HCT116 (cell line): ENCODE measurements at regions not wholly inside any gene's neighbourhood (a gene's known extent, or its start where the extent isn't known, plus 50 kb on each side); places are given as distances from the start of the nearest gene placed in this dataset.

Source experiments
- CTCF ChIP-seq, 3 experiments: fragments of 200-600 bp in 1 of 3; sonication (generic) in 1 of 3; IDR thresholded peaks in 2 of 3; conservative IDR thresholded peaks in 1 of 3; 2 replicates each; pipeline ENCODE4 v1.5.1; 2012 to 2017; ENCODE audit warnings: low read depth in 2 of 3, low read length in 2 of 3, antibody characterized with exemption in 1 of 3, borderline replicate concordance in 1 of 3, control low read depth in 1 of 3, mild to moderate bottlenecking in 1 of 3, mixed read lengths in 1 of 3, mixed run types in 1 of 3, moderate library complexity in 1 of 3; ENCODE audit not compliant: insufficient read depth in 1 of 3
- POLR2A ChIP-seq: IDR thresholded peaks from 2 replicates; pipeline ENCODE4 v1.7.0; 2011; ENCODE audit warnings: borderline replicate concordance; ENCODE audit not compliant: insufficient read depth, insufficient read length; ENCODE audit errors: extremely low read depth
- POLR2AphosphoS5 ChIP-seq: IDR thresholded peaks from 2 replicates; pipeline ENCODE4 v1.6.1; 2011; ENCODE audit warnings: mild to moderate bottlenecking, low read depth, low read length, moderate library complexity
- RAD21 ChIP-seq: IDR thresholded peaks from 2 replicates; pipeline ENCODE4 v1.6.1; 2012; ENCODE audit warnings: low read depth, mild to moderate bottlenecking
- SP1 ChIP-seq: IDR thresholded peaks from 2 replicates; pipeline ENCODE4 v1.6.1; 2012; ENCODE audit warnings: low read depth
- SRF ChIP-seq: IDR thresholded peaks from 2 replicates; pipeline ENCODE4 v1.6.1; 2012; ENCODE audit warnings: low read depth
- TCF7L2 ChIP-seq: IDR thresholded peaks from 2 replicates; pipeline ENCODE4 v1.7.0; 2011; ENCODE audit warnings: borderline replicate concordance, inconsistent platforms; ENCODE audit not compliant: insufficient read depth, insufficient read length; ENCODE audit errors: extremely low read depth
- ZNF274 ChIP-seq: fragments of 200-500 bp; sonication (Bioruptor generic); IDR thresholded peaks from 2 replicates; pipeline ENCODE4 v1.6.1; 2014; ENCODE audit warnings: mild to moderate bottlenecking, low read depth, low read length, inconsistent platforms
- TF ChIP-seq, protein P1 (sequence below): IDR thresholded peaks from 2 replicates; pipeline ENCODE4 v1.6.1; 2012; ENCODE audit warnings: low read depth

DNA sequence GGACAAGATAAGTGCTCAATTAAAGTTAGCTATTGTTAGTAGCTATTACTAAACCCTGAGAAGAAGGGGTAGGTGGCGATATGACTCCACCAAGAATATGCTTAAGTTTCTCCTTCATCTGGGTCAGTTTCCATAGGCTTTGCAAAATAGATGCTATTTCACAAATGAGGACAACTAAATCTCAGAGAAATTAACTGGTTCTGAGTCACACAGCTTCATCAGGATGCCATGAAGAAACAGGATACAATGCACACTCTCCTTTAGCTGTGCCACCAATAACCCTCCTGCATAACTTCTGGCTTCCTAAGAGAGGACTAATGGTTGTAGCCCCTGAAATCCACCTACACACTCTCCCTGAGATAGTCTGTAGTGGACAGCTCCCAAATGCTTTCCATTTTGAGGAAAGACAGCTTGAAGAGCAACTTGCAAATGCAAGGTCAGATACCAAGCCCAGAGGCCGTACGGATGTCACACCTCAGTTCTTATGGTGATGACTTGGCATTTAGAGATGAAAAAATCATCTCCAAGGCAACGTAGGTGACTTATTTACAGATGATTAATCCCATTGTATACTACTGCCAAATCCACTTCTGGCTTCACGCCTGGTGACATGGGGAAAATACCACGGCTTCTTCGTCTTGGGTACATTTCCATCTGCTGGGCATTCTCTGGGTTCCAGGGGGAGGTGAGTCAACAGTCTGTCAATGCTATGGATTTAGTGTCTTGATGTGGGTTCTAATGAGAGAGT lies 251.4 kb upstream of the IL12B start:
- TF ChIP-seq, protein P1, sequence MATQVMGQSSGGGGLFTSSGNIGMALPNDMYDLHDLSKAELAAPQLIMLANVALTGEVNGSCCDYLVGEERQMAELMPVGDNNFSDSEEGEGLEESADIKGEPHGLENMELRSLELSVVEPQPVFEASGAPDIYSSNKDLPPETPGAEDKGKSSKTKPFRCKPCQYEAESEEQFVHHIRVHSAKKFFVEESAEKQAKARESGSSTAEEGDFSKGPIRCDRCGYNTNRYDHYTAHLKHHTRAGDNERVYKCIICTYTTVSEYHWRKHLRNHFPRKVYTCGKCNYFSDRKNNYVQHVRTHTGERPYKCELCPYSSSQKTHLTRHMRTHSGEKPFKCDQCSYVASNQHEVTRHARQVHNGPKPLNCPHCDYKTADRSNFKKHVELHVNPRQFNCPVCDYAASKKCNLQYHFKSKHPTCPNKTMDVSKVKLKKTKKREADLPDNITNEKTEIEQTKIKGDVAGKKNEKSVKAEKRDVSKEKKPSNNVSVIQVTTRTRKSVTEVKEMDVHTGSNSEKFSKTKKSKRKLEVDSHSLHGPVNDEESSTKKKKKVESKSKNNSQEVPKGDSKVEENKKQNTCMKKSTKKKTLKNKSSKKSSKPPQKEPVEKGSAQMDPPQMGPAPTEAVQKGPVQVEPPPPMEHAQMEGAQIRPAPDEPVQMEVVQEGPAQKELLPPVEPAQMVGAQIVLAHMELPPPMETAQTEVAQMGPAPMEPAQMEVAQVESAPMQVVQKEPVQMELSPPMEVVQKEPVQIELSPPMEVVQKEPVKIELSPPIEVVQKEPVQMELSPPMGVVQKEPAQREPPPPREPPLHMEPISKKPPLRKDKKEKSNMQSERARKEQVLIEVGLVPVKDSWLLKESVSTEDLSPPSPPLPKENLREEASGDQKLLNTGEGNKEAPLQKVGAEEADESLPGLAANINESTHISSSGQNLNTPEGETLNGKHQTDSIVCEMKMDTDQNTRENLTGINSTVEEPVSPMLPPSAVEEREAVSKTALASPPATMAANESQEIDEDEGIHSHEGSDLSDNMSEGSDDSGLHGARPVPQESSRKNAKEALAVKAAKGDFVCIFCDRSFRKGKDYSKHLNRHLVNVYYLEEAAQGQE, result peak; percentile 15; the same call in 1 of the 2 replicates
- peak in 2 of 3 experiments; percentile 23 to 39; a peak in 2 of 6 replicates for TF ChIP-seq CTCF (IDR thresholded peaks at IDR 0.05 in 2 of 3, conservative IDR thresholded peaks at IDR 0.05 in 1 of 3; ENCODE audit: borderline replicate concordance in 1 of 3, insufficient read depth in 1 of 3, low read depth in 2 of 3, low read length in 2 of 3)
- TF ChIP-seq SRF, result peak; percentile 34; the same call in 1 of the 2 replicates
- peak; percentile 54 for TF ChIP-seq RAD21
- TF ChIP-seq SP1, result peak; percentile 94
- no peak for TF ChIP-seq ZNF274
- peak; percentile 15 for TF ChIP-seq TCF7L2
- no peak for TF ChIP-seq POLR2A
- peak; percentile 51 for TF ChIP-seq POLR2AphosphoS5
